Thymus (tissue), 11 donors: ENCODE measurements at regions not wholly inside any gene's neighbourhood (a gene's known extent, or its start where the extent isn't known, plus 50 kb on each side); places are given as distances from the start of the nearest gene placed in this dataset.
"Not testable (repeated sequence)": the region's sequence is repeated elsewhere in the genome, so short reads cannot be mapped to it uniquely, and the experiment has no call there.

Experiments
- DNase-seq, 9 donors: peaks; one replicate each; pipeline ENCODE4 v3.0.0-alpha.2; 2013; ENCODE audit warnings: low spot score in 9 of 9, low read depth in 6 of 9, missing footprints in 1 of 9
- H3K27ac ChIP-seq, 2 donors: one replicate each; pipeline ENCODE4 v1.5.1; 2013; ENCODE audit warnings: control low read depth in 1 of 2, low read depth in 1 of 2, low read length in 1 of 2, mild to moderate bottlenecking in 1 of 2, moderate library complexity in 1 of 2
- H3K27me3 ChIP-seq, 2 donors: one replicate each; pipeline ENCODE4 v1.5.1; 2013; ENCODE audit warnings: low read length in 1 of 2; ENCODE audit not compliant: control insufficient read depth in 2 of 2, insufficient read depth in 1 of 2
- H3K36me3 ChIP-seq, 2 donors: one replicate each; pipeline ENCODE4 v1.5.1; 2013; ENCODE audit warnings: low read length in 1 of 2, mild to moderate bottlenecking in 1 of 2, moderate library complexity in 1 of 2; ENCODE audit not compliant: control insufficient read depth in 2 of 2, insufficient read depth in 2 of 2
- H3K4me1 ChIP-seq, 2 donors: one replicate each; pipeline ENCODE4 v1.5.1; 2013; ENCODE audit warnings: low read length in 2 of 2; ENCODE audit not compliant: control insufficient read depth in 2 of 2, insufficient read depth in 2 of 2
- H3K4me3 ChIP-seq, 2 donors: one replicate each; pipeline ENCODE4 v1.5.1; 2013; ENCODE audit warnings: low read length in 2 of 2, control low read depth in 1 of 2, mild to moderate bottlenecking in 1 of 2
- H3K9me3 ChIP-seq, 2 donors: one replicate each; pipeline ENCODE4 v1.5.1; 2013; ENCODE audit warnings: low read length in 1 of 2, mild to moderate bottlenecking in 1 of 2; ENCODE audit not compliant: control insufficient read depth in 2 of 2, insufficient read depth in 1 of 2
- WGBS: extraction: QIAGEN DNeasy Blood & Tissue Kit; methylation state at CpG from one replicate; pipeline ENCODE4 v1.1.7; 2013; 5-methylcytosine and 5-hydroxymethylcytosine counted together
- donor health status: healthy.

- Histone ChIP-seq H3K27me3 (no peaks in the 10 kb centered on the region), H3K36me3 (no peaks in the 10 kb centered on the region), H3K9me3 (peaks cover under 1 to 5% of the 10 kb centered on the region in 2 donors), H3K4me1 (no peaks in the 10 kb centered on the region), H3K4me3 (no peak overlapping the region), H3K27ac (no peak overlapping the region)
- WGBS, result 12% methylated on average over 2 of the region's 2 CpGs
- no peak for DNase-seq
These were observed 173.1 kb downstream of the POTEB3 start for GRCh38 chr15:21267226-21267625.

GRCh38 chr15:21265628-21266027, 174.7 kb downstream of the POTEB3 start:
- not testable (repeated sequence) for H3K27ac ChIP-seq, H3K36me3 ChIP-seq, H3K27me3 ChIP-seq, H3K4me1 ChIP-seq, H3K4me3 ChIP-seq, DNase-seq
- peaks cover 4 to 21% of the 10 kb centered on the region in 2 donors for H3K9me3 ChIP-seq
- 77% methylated on average over 3 of the region's 3 CpGs for whole genome bisulfite sequencing

- H3K27ac ChIP-seq, result no peak overlapping the region
- no peak for DNase-seq
- no peaks in the 10 kb centered on the region for H3K36me3 ChIP-seq
- H3K4me1 ChIP-seq, result no peaks in the 10 kb centered on the region
- peaks cover 4 to 22% of the 10 kb centered on the region in 2 donors for H3K9me3 ChIP-seq
- WGBS, result 89% methylated on average over 12 of the region's 12 CpGs
- H3K27me3 ChIP-seq, result no peaks in the 10 kb centered on the region
- H3K4me3 ChIP-seq, result no peak overlapping the region
These were observed 177.4 kb downstream of the POTEB3 start for GRCh38 chr15:21262851-21263425.

GRCh38 chr15:21261965-21262850, 178.1 kb downstream of the POTEB3 start:
- WGBS, result 91% methylated on average over 30 of the region's 30 CpGs

GRCh38 chr15:21261396-21261964, 178.8 kb downstream of the POTEB3 start:
- DNase-seq, result no peak
- H3K4me3 ChIP-seq, result no peak overlapping the region
- H3K27ac ChIP-seq, result no peak overlapping the region
- H3K27me3 ChIP-seq, result no peaks in the 10 kb centered on the region
- H3K36me3 ChIP-seq, result no peaks in the 10 kb centered on the region
- no peaks in the 10 kb centered on the region for H3K4me1 ChIP-seq
- WGBS, result 91% methylated on average over 18 of the region's 18 CpGs
- peaks cover 4 to 22% of the 10 kb centered on the region in 2 donors for H3K9me3 ChIP-seq

More at GRCh38 chr15:21261965-21262850, 178.1 kb downstream of the POTEB3 start:
- no peaks in the 10 kb centered on the region for H3K36me3 ChIP-seq
- no peak overlapping the region for H3K4me3 ChIP-seq
- peaks cover 4 to 22% of the 10 kb centered on the region in 2 donors for H3K9me3 ChIP-seq
- no peak for DNase-seq
- H3K27me3 ChIP-seq, result no peaks in the 10 kb centered on the region
- H3K4me1 ChIP-seq, result no peaks in the 10 kb centered on the region
- no peak overlapping the region for H3K27ac ChIP-seq

- 86% methylated on average over 15 of the region's 15 CpGs for WGBS
- H3K27ac ChIP-seq, result no peak overlapping the region
- peaks cover 4 to 22% of the 10 kb centered on the region in 2 donors for H3K9me3 ChIP-seq
- no peak overlapping the region for H3K4me3 ChIP-seq
- H3K36me3 ChIP-seq, result no peaks in the 10 kb centered on the region
- no peak for DNase-seq
- H3K4me1 ChIP-seq, result no peaks in the 10 kb centered on the region
- H3K27me3 ChIP-seq, result no peaks in the 10 kb centered on the region
These were observed 179.3 kb downstream of the POTEB3 start for GRCh38 chr15:21260966-21261395.

- not testable (repeated sequence) for H3K4me3 ChIP-seq, DNase-seq, H3K4me1 ChIP-seq, H3K36me3 ChIP-seq, H3K27ac ChIP-seq, H3K27me3 ChIP-seq
- 86% methylated on average over 3 of the region's 3 CpGs for WGBS
- H3K9me3 ChIP-seq, result peaks cover 4 to 22% of the 10 kb centered on the region in 2 donors
These were observed 181.7 kb downstream of the POTEB3 start for GRCh38 chr15:21258635-21259034.

- not testable (repeated sequence) for H3K9me3 ChIP-seq, H3K36me3 ChIP-seq, H3K27ac ChIP-seq, H3K27me3 ChIP-seq, DNase-seq, H3K4me3 ChIP-seq, H3K4me1 ChIP-seq
- WGBS, result 90% methylated on average over 4 of the region's 5 CpGs
These were observed 190.7 kb downstream of the POTEB3 start for GRCh38 chr15:21249508-21250019.
